ENCODE measurements at regions not wholly inside any gene's neighbourhood (a gene's known extent, or its start where the extent isn't known, plus 50 kb on each side); places are given as distances from the start of the nearest gene placed in this dataset.

GRCh38 chr6:92848459-92848858 is 570.9 kb downstream of the EPHA7 start:
- TF ChIP-seq, protein P1, sequence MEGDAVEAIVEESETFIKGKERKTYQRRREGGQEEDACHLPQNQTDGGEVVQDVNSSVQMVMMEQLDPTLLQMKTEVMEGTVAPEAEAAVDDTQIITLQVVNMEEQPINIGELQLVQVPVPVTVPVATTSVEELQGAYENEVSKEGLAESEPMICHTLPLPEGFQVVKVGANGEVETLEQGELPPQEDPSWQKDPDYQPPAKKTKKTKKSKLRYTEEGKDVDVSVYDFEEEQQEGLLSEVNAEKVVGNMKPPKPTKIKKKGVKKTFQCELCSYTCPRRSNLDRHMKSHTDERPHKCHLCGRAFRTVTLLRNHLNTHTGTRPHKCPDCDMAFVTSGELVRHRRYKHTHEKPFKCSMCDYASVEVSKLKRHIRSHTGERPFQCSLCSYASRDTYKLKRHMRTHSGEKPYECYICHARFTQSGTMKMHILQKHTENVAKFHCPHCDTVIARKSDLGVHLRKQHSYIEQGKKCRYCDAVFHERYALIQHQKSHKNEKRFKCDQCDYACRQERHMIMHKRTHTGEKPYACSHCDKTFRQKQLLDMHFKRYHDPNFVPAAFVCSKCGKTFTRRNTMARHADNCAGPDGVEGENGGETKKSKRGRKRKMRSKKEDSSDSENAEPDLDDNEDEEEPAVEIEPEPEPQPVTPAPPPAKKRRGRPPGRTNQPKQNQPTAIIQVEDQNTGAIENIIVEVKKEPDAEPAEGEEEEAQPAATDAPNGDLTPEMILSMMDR (conservative IDR thresholded peaks at IDR 0.05; ENCODE audit: low read depth, low read length): no peak
- no peak overlapping the region for H3K4me3 ChIP-seq (ENCODE audit: low read depth, low read length)
- no peak for DNase-seq (ENCODE audit: low read depth)

- H3K4me3 ChIP-seq (ENCODE audit: low read depth, low read length): no peak overlapping the region
- DNase-seq (ENCODE audit: low read depth): no peak
- TF ChIP-seq, protein P1 (conservative IDR thresholded peaks at IDR 0.05; ENCODE audit: low read depth, low read length): no peak
Measured at GRCh38 chr6:92847988-92848387, 571.4 kb downstream of the EPHA7 start.

GRCh38 chr6:92840246-92840930 is 579.0 kb downstream of the EPHA7 start:
- H3K4me3 ChIP-seq (ENCODE audit: low read depth, low read length): no peak overlapping the region
- TF ChIP-seq, protein P1 (conservative IDR thresholded peaks at IDR 0.05; ENCODE audit: low read depth, low read length): no peak
- DNase-seq (ENCODE audit: low read depth): no peak

GRCh38 chr6:92828788-92829187 is 590.6 kb downstream of the EPHA7 start:
- H3K4me3 ChIP-seq (ENCODE audit: low read depth, low read length): no peak overlapping the region
- TF ChIP-seq, protein P1 (conservative IDR thresholded peaks at IDR 0.05; ENCODE audit: low read depth, low read length): no peak
- DNase-seq (ENCODE audit: low read depth): no peak

- TF ChIP-seq, protein P1 (conservative IDR thresholded peaks at IDR 0.05; ENCODE audit: low read depth, low read length): no peak
- DNase-seq (ENCODE audit: low read depth): no peak
- H3K4me3 ChIP-seq (ENCODE audit: low read depth, low read length): no peak overlapping the region
Measured at GRCh38 chr6:92827104-92827503, 592.3 kb downstream of the EPHA7 start.

- TF ChIP-seq, protein P1 (conservative IDR thresholded peaks at IDR 0.05; ENCODE audit: low read depth, low read length): no peak
- no peak for DNase-seq (ENCODE audit: low read depth)
- no peak overlapping the region for H3K4me3 ChIP-seq (ENCODE audit: low read depth, low read length)
Measured at GRCh38 chr6:92826633-92827032, 592.7 kb downstream of the EPHA7 start.

DNA sequence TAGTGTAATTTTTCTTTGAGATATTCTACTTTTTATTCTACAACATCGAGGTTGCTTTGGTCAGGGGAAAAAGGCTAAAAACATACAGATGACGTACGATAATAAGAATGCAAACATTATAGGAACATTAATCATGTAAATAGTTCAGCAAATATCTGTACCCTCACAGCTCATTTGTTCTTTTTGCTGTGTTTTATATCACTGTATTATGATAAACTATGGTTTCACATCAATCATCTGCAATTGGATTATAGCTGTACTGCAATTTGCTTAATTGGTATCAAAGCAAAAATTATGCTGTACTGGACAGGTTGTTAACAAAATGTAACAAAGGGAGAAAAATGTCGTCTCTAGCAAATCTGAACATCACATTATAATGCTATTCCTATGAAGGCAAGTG is 597.1 kb downstream of the EPHA7 start:
- TF ChIP-seq, protein P1 (conservative IDR thresholded peaks at IDR 0.05; ENCODE audit: low read depth, low read length): no peak
- no peak for DNase-seq (ENCODE audit: low read depth)
- no peak overlapping the region for H3K4me3 ChIP-seq (ENCODE audit: low read depth, low read length)
